H1 (cell line): ENCODE measurements at regions not wholly inside any gene's neighbourhood (a gene's known extent, or its start where the extent isn't known, plus 50 kb on each side); places are given as distances from the start of the nearest gene placed in this dataset.

Source experiments
- E2F6 ChIP-seq: IDR thresholded peaks from 2 replicates; pipeline ENCODE4 v1.6.1; 2012; ENCODE audit warnings: inconsistent platforms
- NRF1 ChIP-seq: IDR thresholded peaks from 2 replicates; pipeline ENCODE4 v1.6.1; 2011; ENCODE audit warnings: mild to moderate bottlenecking, low read depth, low read length, improper control_type of control experiment
- ZNF274 ChIP-seq: IDR thresholded peaks from 2 replicates; pipeline ENCODE4 v1.7.0; 2012; ENCODE audit warnings: low read length, borderline replicate concordance; ENCODE audit errors: extremely low read depth
- TF ChIP-seq, protein P1 (sequence below), 3 experiments: IDR thresholded peaks; 1 replicate in 2 of 3; 2 replicates in 1 of 3; pipeline versions ENCODE4 v1.5.1 to v1.6.1; 2011; ENCODE audit warnings: low read length in 3 of 3, mild to moderate bottlenecking in 3 of 3, inconsistent platforms in 2 of 3, low read depth in 1 of 3, moderate library complexity in 1 of 3; ENCODE audit not compliant: insufficient read depth in 1 of 3; ENCODE audit errors: control extremely low read depth in 1 of 3

DNA sequence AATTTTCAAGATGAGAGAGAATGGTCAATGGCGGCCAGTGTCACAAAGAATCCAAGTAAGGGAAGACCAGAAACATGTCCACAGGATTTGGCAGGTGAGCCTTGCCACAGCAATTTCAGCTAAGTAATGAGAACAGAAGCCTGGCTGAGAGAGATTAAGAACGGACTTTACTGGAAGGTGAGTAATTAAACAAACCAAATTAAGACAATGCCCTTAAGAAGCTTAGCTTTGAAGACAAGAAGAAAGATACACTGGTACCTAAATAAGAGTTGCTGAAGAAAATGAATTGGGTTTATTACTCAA lies 145.4 kb upstream of the PLEKHG7 start (continued):
- TF ChIP-seq, protein P1, sequence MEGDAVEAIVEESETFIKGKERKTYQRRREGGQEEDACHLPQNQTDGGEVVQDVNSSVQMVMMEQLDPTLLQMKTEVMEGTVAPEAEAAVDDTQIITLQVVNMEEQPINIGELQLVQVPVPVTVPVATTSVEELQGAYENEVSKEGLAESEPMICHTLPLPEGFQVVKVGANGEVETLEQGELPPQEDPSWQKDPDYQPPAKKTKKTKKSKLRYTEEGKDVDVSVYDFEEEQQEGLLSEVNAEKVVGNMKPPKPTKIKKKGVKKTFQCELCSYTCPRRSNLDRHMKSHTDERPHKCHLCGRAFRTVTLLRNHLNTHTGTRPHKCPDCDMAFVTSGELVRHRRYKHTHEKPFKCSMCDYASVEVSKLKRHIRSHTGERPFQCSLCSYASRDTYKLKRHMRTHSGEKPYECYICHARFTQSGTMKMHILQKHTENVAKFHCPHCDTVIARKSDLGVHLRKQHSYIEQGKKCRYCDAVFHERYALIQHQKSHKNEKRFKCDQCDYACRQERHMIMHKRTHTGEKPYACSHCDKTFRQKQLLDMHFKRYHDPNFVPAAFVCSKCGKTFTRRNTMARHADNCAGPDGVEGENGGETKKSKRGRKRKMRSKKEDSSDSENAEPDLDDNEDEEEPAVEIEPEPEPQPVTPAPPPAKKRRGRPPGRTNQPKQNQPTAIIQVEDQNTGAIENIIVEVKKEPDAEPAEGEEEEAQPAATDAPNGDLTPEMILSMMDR (IDR thresholded peaks at IDR 0.05; ENCODE audit: control extremely low read depth in 1 of 3, insufficient read depth in 1 of 3, low read depth in 1 of 3, low read length in 3 of 3) = no peak
- TF ChIP-seq ZNF274 (no peak), NRF1 (no peak), E2F6 (no peak)
